Retinal pigment epithelial cell (primary cell): ENCODE measurements at regions not wholly inside any gene's neighbourhood (a gene's known extent, or its start where the extent isn't known, plus 50 kb on each side); places are given as distances from the start of the nearest gene placed in this dataset.

Experiments
- DNase-seq: peaks from one replicate; pipeline ENCODE4 v3.0.0-alpha.2; 2010; ENCODE audit warnings: low read depth
- H3K4me3 ChIP-seq: 2 replicates; pipeline ENCODE4 v1.5.1; 2011; ENCODE audit warnings: mild to moderate bottlenecking, low read length, control low read depth, moderate library complexity
- TF ChIP-seq, protein P1 (sequence below): conservative IDR thresholded peaks from 2 replicates; pipeline ENCODE4 v1.5.1; 2011; ENCODE audit warnings: low read depth, low read length, control low read depth, inconsistent platforms

- TF ChIP-seq, protein P1, sequence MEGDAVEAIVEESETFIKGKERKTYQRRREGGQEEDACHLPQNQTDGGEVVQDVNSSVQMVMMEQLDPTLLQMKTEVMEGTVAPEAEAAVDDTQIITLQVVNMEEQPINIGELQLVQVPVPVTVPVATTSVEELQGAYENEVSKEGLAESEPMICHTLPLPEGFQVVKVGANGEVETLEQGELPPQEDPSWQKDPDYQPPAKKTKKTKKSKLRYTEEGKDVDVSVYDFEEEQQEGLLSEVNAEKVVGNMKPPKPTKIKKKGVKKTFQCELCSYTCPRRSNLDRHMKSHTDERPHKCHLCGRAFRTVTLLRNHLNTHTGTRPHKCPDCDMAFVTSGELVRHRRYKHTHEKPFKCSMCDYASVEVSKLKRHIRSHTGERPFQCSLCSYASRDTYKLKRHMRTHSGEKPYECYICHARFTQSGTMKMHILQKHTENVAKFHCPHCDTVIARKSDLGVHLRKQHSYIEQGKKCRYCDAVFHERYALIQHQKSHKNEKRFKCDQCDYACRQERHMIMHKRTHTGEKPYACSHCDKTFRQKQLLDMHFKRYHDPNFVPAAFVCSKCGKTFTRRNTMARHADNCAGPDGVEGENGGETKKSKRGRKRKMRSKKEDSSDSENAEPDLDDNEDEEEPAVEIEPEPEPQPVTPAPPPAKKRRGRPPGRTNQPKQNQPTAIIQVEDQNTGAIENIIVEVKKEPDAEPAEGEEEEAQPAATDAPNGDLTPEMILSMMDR: no peak
- DNase-seq: no peak
Observed at GRCh38 chr7:112990624-112991023, 96.0 kb downstream of the GPR85 start.

DNA sequence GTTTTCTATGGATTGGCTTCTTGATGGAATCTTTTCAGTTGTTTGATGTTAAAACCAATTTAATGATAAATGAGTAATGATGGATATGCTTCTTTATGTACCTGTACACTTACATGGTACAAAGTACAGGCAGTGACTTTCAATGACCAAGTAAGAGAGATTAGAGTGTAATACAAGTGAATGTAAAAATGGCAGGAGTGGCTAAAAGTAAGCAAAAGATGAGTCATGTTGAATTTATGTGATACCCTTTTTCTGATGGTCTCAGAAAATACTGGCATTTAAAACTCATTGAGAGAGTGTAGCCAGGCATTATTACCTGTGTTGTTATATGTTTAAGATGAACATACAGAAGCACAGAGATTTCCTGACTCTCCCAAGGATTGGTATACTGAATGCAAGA lies 97.1 kb downstream of the GPR85 start:
- no peak overlapping the region for H3K4me3 ChIP-seq
- no peak for DNase-seq
- TF ChIP-seq, protein P1: no peak

More at GRCh38 chr7:112990624-112991023, 96.0 kb downstream of the GPR85 start:
- H3K4me3 ChIP-seq: no peak overlapping the region

- no peak for DNase-seq
- H3K4me3 ChIP-seq: no peak overlapping the region
- TF ChIP-seq, protein P1: no peak
Observed at GRCh38 chr7:112987171-112987570, 99.5 kb downstream of the GPR85 start.

GRCh38 chr7:112986256-112987031 lies 100.2 kb downstream of the GPR85 start:
- no peak for DNase-seq
- H3K4me3 ChIP-seq: no peak overlapping the region
- TF ChIP-seq, protein P1: no peak

DNA sequence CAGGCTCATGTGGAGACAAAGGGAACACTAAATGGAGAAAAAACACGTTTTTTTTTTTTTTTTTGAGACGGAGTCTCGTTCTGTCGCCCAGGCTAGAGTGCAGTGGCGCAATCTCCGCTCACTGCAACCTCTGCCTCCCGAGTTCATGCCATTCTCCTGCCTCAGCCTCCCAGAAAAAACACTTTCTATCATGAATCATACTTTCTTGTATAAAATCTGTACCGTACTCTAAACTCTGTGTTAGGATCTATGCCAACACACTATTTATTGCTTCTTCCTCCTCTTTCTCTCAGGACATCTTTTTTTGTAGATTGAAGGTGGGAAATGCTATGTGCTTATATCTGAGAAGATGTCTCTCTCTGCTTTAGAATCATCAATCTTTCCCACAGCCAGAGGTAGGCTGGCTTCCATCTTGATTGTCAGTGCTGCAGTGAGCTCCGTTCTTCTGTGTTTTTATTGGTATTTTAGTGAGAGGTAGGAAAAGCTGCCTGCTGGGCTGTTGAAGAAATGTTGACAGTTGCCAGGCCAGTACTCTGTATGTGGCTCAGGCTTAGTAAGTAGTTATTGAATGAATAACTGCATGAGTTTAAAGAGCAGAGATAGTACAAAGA lies 101.1 kb downstream of the GPR85 start:
- TF ChIP-seq, protein P1: no peak
- DNase-seq: no peak

DNA sequence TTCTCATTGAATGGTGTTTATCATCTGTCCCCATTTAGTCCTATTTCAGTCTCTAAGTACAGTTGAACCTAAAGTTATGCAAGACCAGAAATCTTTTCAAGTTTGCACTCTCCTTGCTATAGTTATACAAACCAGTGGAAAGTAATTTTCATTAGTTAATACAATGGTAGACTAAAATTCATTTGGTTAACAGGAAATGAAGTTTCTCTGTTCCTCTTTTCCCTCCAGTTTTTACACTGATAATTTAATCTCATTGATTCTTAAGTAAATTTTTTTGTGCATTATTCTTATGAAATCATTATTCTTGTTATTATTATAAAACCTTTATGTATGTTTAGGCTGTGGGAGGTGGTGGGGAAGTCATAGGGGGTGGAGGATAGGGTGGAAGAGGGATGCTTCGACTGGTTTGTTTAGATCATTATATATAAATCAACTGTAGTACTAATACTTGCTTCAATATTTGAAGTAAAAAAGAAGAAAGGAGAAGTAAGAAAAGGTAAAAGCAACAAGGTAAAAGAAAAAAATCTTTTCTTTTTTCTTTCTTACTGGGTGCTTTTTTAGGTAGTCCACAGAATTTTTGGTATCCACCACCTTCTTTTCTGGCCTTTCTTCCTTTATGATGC lies 104.1 kb downstream of the GPR85 start:
- no peak for DNase-seq
- H3K4me3 ChIP-seq: no peak overlapping the region
- TF ChIP-seq, protein P1: no peak

More for the DNA sequence above, 101.1 kb downstream of the GPR85 start:
- no peak overlapping the region for H3K4me3 ChIP-seq
